ENCODE measurements at regions not wholly inside any gene's neighbourhood (a gene's known extent, or its start where the extent isn't known, plus 50 kb on each side); places are given as distances from the start of the nearest gene placed in this dataset.

DNA sequence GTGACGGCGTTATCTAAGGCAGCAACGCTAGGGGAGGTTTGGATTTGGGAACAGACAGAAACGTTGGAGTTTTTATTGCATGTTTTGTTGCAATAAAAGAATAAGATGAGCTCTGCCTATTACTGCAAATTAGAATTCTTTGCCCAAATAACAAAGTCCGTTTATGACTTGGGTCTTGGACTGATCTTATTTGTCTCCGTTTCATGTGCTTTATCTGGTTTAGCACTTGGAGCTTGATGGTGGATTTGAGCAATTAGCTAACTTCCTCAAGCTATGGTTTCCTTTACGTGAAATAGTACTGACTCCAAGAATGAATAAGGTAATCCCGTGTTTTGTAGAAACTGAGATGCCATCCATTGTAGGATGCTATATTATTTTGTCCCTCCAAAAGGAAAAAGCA is 233.0 kb upstream of the IRX5 start:
- TF ChIP-seq POLR2AphosphoS5 (IDR thresholded peaks at IDR 0.05) (no peak), POLR2A (IDR thresholded peaks at IDR 0.05) (no peak), EP300 (IDR thresholded peaks at IDR 0.05) (no peak)
- TF ChIP-seq, protein P1, sequence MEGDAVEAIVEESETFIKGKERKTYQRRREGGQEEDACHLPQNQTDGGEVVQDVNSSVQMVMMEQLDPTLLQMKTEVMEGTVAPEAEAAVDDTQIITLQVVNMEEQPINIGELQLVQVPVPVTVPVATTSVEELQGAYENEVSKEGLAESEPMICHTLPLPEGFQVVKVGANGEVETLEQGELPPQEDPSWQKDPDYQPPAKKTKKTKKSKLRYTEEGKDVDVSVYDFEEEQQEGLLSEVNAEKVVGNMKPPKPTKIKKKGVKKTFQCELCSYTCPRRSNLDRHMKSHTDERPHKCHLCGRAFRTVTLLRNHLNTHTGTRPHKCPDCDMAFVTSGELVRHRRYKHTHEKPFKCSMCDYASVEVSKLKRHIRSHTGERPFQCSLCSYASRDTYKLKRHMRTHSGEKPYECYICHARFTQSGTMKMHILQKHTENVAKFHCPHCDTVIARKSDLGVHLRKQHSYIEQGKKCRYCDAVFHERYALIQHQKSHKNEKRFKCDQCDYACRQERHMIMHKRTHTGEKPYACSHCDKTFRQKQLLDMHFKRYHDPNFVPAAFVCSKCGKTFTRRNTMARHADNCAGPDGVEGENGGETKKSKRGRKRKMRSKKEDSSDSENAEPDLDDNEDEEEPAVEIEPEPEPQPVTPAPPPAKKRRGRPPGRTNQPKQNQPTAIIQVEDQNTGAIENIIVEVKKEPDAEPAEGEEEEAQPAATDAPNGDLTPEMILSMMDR (IDR thresholded peaks at IDR 0.05), result no peak

All from suprapubic skin (tissue), 4 donors.